ENCODE measurements at regions not wholly inside any gene's neighbourhood (a gene's known extent, or its start where the extent isn't known, plus 50 kb on each side); places are given as distances from the start of the nearest gene placed in this dataset.

DNA sequence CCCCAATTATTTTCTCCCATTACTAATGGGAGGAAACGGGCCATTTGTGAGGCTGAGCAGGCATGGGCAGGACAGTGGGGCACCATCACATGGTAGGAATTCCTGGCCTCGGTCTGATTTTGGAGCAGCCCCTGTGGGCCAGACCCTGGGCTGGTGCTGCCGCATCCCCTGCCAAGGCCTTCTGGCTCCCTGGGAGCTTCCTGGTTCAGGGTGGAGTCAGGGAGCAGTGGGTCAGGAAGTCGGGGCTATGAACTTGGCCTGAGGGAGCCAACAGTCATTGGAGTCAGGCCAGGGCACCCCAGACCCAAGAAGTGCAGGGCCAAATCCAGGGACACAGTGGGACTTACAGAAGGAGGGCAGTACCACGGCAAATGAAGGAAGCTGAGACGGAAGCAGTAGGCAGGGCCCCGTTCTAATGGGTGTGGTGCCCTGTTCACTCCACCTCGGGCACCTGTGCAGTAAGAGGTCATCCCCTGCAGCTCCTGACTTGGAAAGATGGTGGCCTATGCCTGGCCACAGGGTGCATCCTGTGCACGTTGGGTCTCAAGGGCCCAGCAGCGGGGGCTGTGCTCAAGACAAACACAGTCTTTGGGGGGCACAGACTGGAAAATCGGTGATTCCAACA lies 328.1 kb downstream of the SMAD2 start:
- no peak for DNase-seq (ENCODE audit: low read depth)

DNA sequence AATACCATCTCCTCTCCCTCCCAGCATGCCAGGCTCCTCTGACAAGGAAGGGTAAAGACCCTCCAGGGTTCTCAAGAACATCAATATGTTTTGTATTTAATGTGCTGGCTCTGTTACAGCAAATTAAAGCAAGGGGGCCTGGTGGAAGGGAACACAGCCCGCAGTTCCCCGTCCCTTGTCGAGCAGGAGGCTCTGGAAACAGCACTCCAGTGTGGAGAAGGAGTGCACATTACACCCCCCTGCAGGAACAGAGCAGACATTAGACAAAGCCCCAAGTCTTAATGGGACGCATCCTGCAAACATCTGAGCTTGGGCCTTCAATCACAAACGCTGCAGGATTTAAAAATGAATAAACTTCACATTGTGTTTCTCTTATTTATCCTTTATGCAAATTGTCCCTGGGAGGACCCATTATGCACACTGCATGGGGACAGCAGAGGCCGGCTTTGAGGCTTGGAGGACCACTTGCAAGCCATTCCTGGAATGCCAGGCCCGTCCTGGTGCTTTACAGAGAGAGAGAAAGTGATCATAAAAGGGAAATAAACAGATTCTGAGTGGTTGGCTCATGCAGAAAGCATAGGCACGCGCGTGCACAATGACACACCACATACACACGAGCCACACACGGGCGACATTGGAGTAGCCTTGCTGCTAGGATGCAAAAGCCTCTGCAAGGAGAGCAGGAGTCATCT lies 328.7 kb downstream of the SMAD2 start:
- DNase-seq (ENCODE audit: low read depth), result no peak

GRCh38 chr18:47595831-47596501 lies 334.5 kb downstream of the SMAD2 start:
- peak; percentile 40 for DNase-seq (ENCODE audit: low read depth)

DNA sequence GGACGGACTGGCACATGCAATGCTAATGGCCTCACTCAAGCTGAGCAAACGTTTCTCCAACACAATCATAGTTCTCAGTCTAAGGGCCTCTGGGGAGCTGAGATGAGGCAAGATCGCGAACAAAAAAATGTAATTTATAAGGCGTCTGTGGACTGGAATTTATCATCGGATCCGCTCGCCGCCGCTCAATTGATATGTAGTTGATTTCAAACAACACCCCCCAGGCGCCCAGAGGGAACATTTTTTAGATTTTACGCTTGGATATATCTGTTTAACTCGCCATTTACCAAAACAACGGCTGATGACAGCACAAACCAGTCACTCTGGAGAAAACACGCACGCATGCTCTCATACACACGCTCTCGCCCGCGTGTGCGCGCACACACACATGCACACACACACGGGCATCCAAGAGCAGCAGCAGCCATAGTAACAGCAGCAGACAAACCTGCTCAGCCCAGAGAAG lies 335.8 kb downstream of the SMAD2 start:
- DNase-seq (ENCODE audit: low read depth), result no peak

DNA sequence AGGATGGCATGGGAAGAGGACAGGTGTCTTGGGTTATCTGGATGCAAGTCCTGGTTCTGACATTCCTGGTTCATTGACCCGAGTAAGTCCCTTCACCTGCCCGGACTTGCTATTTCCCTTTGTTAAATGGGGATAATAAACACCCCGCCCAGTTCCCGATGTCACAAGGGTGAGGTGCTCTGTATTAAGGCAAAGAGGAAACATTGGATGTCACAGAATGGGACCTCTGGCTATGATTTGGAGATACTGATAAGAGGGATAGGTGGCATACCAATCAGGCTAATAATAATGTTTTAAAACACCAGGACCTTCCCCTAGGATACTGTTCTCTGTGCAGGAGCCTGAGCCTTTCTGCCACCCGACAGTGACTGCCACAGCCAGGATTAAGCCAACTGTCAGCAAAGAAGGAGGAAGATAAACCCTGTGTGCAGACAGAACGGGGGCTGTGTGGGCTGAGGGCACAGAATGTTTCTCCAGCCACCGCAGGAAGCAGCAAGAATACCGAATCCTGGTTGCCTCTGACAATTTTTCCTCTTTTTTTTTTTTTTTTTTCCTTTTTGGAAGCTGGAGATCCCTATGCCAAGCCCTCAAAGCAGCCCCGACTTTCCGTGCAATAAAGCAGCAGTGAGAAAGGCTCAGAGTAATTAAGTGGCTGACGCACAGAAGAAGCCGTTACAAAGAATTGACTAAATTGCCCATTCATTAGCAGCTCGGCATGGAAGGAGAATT lies 336.6 kb downstream of the SMAD2 start:
- DNase-seq (ENCODE audit: low read depth), result no peak

DNA sequence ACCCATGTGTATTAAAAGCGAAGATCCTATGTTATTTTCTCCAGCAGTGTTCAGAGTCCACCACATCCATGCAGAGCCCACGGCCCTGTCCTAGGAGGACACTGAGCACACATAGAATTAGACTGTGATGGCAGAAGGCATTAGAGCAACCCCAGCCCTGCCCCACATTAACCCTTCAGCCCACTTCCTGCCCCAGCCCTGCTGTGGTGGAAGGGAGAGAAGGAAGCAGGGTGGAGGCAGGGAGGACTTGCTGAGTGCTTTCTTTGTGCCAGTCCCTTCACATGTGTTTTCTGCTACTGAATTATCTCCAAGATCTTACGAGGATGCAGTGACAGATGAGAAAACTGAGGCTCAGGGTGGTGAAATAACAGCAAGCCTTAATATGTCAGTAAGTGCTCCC lies 339.0 kb downstream of the SMAD2 start:
- no peak for DNase-seq (ENCODE audit: low read depth)

- DNase-seq (ENCODE audit: low read depth), result no peak
Measured at GRCh38 chr18:47587587-47587986, 336.1 kb upstream of the SKOR2 start.

GRCh38 chr18:47586418-47587070 lies 335.1 kb upstream of the SKOR2 start:
- DNase-seq (ENCODE audit: low read depth), result no peak

- DNase-seq (ENCODE audit: low read depth), result no peak
Measured at GRCh38 chr18:47585914-47586313, 334.5 kb upstream of the SKOR2 start.

DNA sequence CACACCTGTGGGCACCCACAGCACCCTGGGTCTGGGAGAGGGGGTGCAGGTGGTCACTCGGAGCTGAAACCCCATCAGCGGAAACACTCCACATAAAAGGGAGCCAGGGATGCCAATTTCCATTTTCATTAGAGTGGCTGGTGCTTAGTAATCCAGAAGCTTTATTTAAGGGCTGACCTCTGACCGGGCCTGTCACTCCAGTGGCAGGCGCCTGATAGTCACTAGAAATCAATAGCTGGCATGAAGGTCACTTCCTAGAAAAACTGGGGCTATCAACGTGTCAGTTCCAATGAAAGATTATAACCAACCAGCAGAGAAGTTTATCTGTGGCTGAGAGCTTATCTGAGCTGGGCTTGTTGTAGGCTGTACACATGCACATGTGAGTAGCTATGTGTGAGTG lies 333.7 kb upstream of the SKOR2 start:
- DNase-seq (ENCODE audit: low read depth), result no peak

GRCh38 chr18:47582093-47582492 lies 330.6 kb upstream of the SKOR2 start:
- DNase-seq (ENCODE audit: low read depth), result no peak

DNA sequence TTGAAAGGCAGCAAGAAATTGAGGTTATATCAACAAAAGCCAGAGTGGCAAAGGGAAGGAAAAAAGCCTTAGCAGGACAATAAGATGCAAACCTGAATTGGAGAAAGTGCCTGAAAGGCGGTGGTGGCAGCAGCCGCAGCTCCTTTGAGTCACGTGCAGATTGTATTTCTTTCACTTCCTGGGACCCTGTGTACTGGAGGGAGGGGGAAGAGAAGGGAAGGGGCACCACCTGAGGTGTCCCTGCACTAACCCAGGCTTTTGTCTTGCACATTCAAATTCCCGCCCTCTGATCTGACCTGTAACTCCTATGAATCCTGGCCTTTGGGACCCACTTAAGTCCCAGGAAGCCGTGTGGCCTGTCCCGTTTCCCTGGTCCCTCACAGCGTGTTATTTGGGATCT lies 326.1 kb upstream of the SKOR2 start:
- no peak for DNase-seq (ENCODE audit: low read depth)

DNA sequence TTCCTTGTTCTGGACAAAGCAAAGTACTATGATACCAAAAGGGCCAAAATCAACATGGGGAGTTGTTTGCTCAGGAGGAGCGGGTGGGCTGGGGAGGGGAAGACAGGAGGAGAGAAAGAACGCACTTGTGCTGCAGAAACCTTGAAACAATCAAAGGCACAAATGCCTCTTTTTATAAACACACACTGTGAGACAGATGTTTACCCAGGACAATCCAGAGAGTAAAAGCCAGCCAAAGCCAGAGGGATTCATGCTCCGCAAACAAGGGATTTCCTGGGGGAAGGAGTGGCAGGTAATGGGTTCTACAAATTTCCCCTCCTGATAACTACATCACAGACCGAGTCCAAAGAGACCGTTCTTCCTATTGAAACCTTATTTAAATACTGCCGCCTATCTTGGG lies 323.5 kb upstream of the SKOR2 start:
- DNase-seq (ENCODE audit: low read depth), result no peak

GRCh38 chr18:47571957-47572356 lies 320.5 kb upstream of the SKOR2 start:
- no peak for DNase-seq (ENCODE audit: low read depth)

DNA sequence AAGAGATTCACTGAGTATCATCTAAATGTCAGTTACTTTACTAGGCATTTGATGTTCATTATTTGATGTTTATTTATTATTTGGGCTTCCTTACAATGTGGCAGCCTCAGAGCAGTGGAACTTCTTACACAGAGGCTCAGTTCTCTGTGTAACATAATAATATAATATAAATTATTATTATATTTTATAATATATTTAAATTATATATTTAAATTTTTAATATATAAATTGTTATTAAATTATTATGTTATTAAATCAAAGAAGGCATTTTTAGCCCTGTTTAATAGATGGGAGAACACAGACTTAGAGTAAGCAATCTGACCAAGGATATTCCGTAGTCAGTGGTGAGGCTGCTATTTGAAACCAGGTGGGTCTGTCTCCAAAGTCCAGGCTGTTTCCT lies 315.3 kb upstream of the SKOR2 start:
- DNase-seq (ENCODE audit: low read depth), result no peak

- no peak for DNase-seq (ENCODE audit: low read depth)
Measured at GRCh38 chr18:47560723-47561715, 309.6 kb upstream of the SKOR2 start.

GRCh38 chr18:47558110-47558750 lies 306.8 kb upstream of the SKOR2 start:
- DNase-seq (ENCODE audit: low read depth), result peak; percentile 92

DNA sequence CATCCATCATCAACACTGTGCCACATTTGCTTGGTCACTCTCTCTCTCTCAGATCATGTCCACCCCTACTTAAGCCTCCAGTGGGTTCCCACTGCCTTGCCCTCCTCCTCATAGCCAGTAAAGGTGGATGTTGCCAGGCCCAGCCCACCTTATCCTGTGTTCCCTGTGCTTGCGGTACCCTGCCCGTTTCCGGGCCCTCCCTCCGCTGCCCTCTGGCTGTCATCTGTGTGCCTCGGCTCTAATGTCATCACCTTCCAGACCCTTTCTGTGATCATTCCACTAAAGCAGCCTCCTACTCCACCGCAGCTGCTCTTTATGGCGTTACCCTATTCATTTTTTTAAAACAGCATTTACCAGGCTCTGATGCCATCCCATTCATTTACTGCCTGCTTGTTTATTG lies 305.7 kb upstream of the SKOR2 start:
- no peak for DNase-seq (ENCODE audit: low read depth)

DNA sequence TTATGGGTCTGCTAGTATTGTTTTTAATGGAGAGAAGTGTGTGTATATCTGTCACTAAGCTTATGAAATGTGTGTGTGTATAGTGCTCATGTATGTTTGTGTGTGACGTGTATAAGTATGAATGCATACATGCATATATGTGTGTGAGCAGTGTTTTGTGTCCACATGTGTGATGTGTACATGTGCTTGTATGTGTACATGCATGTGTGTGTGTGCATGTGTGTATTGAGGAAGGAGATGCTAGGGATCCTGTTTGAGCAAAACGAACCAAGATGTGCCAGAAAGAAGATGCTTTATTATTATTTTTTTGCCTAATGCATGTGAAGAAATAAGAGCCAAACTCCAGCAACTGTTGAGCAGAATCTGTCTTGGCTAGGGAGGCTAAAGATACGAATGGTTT lies 301.3 kb upstream of the SKOR2 start:
- no peak for DNase-seq (ENCODE audit: low read depth)

GRCh38 chr18:47550611-47551010 lies 299.2 kb upstream of the SKOR2 start:
- DNase-seq (ENCODE audit: low read depth), result no peak
